Endothelial cell of umbilical vein (primary cell): ENCODE measurements at regions not wholly inside any gene's neighbourhood (a gene's known extent, or its start where the extent isn't known, plus 50 kb on each side); places are given as distances from the start of the nearest gene placed in this dataset.

Experiments used
- BruUV-seq: library from RNA; stranded (reverse); fragments of 400-500 nt; replicated peaks from 2 replicates; lab custom pipeline; 2021; lab: Mats Ljungman, UMichigan
- CTCF ChIA-PET: fragments of 300-600, 350-600 bp; sonication (Branson Sonifier 250); formaldehyde crosslinking; loops from one replicate; lab custom pipeline; 2021; ENCODE audit warnings: antibody characterized with exemption, inconsistent platforms; lab: Charles Lee
- POLR2A ChIA-PET: fragments of 300-600, 350-600 bp; sonication (Branson Sonifier 250); formaldehyde crosslinking; loops from one replicate; lab custom pipeline; 2021; ENCODE audit warnings: antibody characterized with exemption, inconsistent platforms; lab: Charles Lee
- DNase-seq: peaks from one replicate; pipeline ENCODE4 v3.0.0-alpha.2; 2011; ENCODE audit warnings: low read depth, low spot score
- FAIRE-seq: peaks from 2 replicates; lab custom pipeline; 2011; peaks lifted over from hg19 to GRCh38; lab: Jason Lieb, UNC
- H2AFZ ChIP-seq: 2 replicates; pipeline ENCODE4 v1.6.0; 2012; ENCODE audit warnings: low read depth, low read length, control low read depth, inconsistent platforms
- H3K27ac ChIP-seq: 2 replicates; pipeline ENCODE4 v1.5.1; 2011; ENCODE audit warnings: low read depth, mild to moderate bottlenecking, control low read depth, low read length, moderate library complexity; ENCODE audit not compliant: insufficient read depth
- H3K27me3 ChIP-seq, 2 experiments: 2 replicates each; pipeline versions ENCODE4 v1.6.0 to v1.6.1; 2011; ENCODE audit warnings: low read length in 2 of 2, mixed read lengths in 1 of 2; ENCODE audit not compliant: control insufficient read depth in 2 of 2, insufficient read depth in 2 of 2
- H3K36me3 ChIP-seq, 2 experiments: 2 replicates in 1 of 2; 3 replicates in 1 of 2; pipeline ENCODE4 v1.5.1; 2011; ENCODE audit warnings: low read length in 2 of 2, mild to moderate bottlenecking in 1 of 2, moderate library complexity in 1 of 2; ENCODE audit not compliant: control insufficient read depth in 2 of 2, insufficient read depth in 2 of 2; ENCODE audit errors: extremely low read depth in 1 of 2
- H3K4me1 ChIP-seq: 3 replicates; pipeline ENCODE4 v1.5.1; 2011; ENCODE audit warnings: mild to moderate bottlenecking, low read length; ENCODE audit not compliant: control insufficient read depth, insufficient read depth; ENCODE audit errors: extremely low read depth
- H3K4me2 ChIP-seq: 2 replicates; pipeline ENCODE4 v1.6.1; 2011; ENCODE audit warnings: low read length, control low read depth, mixed read lengths; ENCODE audit not compliant: insufficient read depth
- H3K4me3 ChIP-seq, 3 experiments: fragments of 200-600 bp in 1 of 3; sonication (generic), shearing (Covaris generic) in 1 of 3; replicated peaks in 1 of 3; 2 replicates each; pipeline ENCODE4 v1.5.1; 2011 to 2016; ENCODE audit warnings: control low read depth in 3 of 3, low read length in 3 of 3, mild to moderate bottlenecking in 2 of 3, inconsistent platforms in 1 of 3, low read depth in 1 of 3, moderate library complexity in 1 of 3; ENCODE audit not compliant: insufficient read depth in 1 of 3
- H3K79me2 ChIP-seq: 2 replicates; pipeline ENCODE4 v1.6.0; 2012; ENCODE audit warnings: low read length, inconsistent platforms; ENCODE audit not compliant: control insufficient read depth, insufficient read depth
- H3K9ac ChIP-seq: replicated peaks from 2 replicates; pipeline ENCODE3; 2011; ENCODE audit warnings: low read length, control low read depth; ENCODE audit not compliant: insufficient read depth; ENCODE audit errors: extremely low read depth
- H3K9me1 ChIP-seq: replicated peaks from 3 replicates; pipeline ENCODE4 v1.6.0; 2011; ENCODE audit warnings: mild to moderate bottlenecking, low read length; ENCODE audit not compliant: control insufficient read depth, insufficient read depth; ENCODE audit errors: extremely low read depth
- H3K9me3 ChIP-seq: replicated peaks from 2 replicates; pipeline ENCODE4 v1.5.1; 2012; ENCODE audit warnings: low read length, inconsistent platforms; ENCODE audit not compliant: control insufficient read depth, insufficient read depth
- H4K20me1 ChIP-seq: replicated peaks from 2 replicates; pipeline ENCODE3; 2011; ENCODE audit warnings: mild to moderate bottlenecking, low read length; ENCODE audit not compliant: control insufficient read depth, insufficient read depth; ENCODE audit errors: extremely low read depth
- EZH2 ChIP-seq: IDR thresholded peaks from 2 replicates; pipeline ENCODE4 v1.6.1; 2012; ENCODE audit warnings: borderline replicate concordance, low read depth, mild to moderate bottlenecking, moderate library complexity, low read length, inconsistent platforms; ENCODE audit not compliant: severe bottlenecking
- FOS ChIP-seq: IDR thresholded peaks from 2 replicates; pipeline ENCODE4 v1.6.1; 2011; ENCODE audit warnings: mild to moderate bottlenecking, low read length, moderate library complexity, borderline replicate concordance; ENCODE audit not compliant: insufficient read depth
- GATA2 ChIP-seq: IDR thresholded peaks from 2 replicates; pipeline ENCODE4 v1.7.0; 2011; ENCODE audit warnings: low read depth, mild to moderate bottlenecking, moderate library complexity, mixed read lengths, low read length; ENCODE audit not compliant: insufficient read length, insufficient read depth
- JUN ChIP-seq: IDR thresholded peaks from 2 replicates; pipeline ENCODE4 v1.6.1; 2011; ENCODE audit warnings: borderline replicate concordance, low read depth; ENCODE audit not compliant: insufficient read length, insufficient read depth
- MYC ChIP-seq: IDR thresholded peaks from one replicate; pipeline ENCODE4 v1.6.1; 2011; ENCODE audit warnings: mild to moderate bottlenecking, low read depth, low read length
- POLR2A ChIP-seq: IDR thresholded peaks from 2 replicates; pipeline ENCODE4 v1.6.1; 2012; ENCODE audit warnings: low read depth, mild to moderate bottlenecking, control low read depth, low read length
- POLR2AphosphoS5 ChIP-seq: IDR thresholded peaks from 2 replicates; pipeline ENCODE4 v1.6.1; 2012; ENCODE audit warnings: low read depth, mild to moderate bottlenecking, control low read depth, low read length, moderate library complexity; ENCODE audit not compliant: insufficient read depth
- dilution Hi-C: fragments of 300-500 bp; cut with MboI; formaldehyde crosslinking; loops from one replicate; pipeline ENCODE4 v1.15.0; 2019; ENCODE audit warnings: low sequenced_read_pairs; ENCODE audit not compliant: extremely low pct_ligation_motif_present
- intact Hi-C: fragments of 100-400 bp; cut with micrococcal nuclease; formaldehyde crosslinking; loops from one replicate; pipeline ENCODE4 v1.10.0; 2022
- TF ChIP-seq, protein P1 (sequence below), 2 donors: IDR thresholded peaks; 1 replicate in 1 of 2; 2 replicates in 1 of 2; pipeline ENCODE4 v1.5.1; 2011; ENCODE audit warnings: low read length in 2 of 2, mild to moderate bottlenecking in 2 of 2, moderate library complexity in 2 of 2, control low read depth in 1 of 2, inconsistent platforms in 1 of 2, low read depth in 1 of 2; ENCODE audit not compliant: insufficient read depth in 1 of 2; ENCODE audit errors: extremely low read depth in 1 of 2
- TF ChIP-seq, protein P2 (sequence below): IDR thresholded peaks from 2 replicates; pipeline ENCODE4 v1.6.1; 2011; ENCODE audit not compliant: insufficient read depth, insufficient read length

DNA sequence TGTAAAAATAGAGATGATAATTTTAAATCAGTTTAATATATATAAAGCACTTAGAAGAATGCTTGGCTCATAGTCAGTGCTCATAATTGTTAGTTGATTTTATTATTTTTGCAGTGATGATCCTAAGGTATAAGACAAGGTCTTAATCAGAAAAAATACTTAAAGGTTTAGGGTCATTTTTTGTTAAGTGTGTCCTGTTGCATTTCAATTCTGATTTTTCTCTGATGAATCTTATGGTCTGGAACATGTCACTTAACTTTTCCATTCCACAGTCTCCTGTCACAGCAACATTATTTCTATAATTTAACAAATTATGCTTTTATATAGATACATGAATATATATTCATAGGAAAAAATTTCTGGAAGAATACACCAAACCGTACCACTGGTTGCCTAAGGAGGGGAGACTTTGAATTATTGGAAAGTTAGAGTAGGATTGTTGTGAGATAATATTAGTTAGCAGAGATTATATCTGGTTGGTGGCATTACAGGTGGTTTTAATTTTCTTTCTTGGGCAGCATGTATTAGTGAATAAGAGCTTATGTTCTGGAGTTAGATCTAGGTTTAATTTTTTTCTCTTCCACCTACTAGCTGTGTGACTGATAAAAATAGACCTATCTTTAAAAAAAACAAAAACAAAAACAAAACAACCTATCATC, 188.7 kb downstream of the TANC2 start:
- Histone ChIP-seq H3K4me1 (no peaks in the 10 kb centered on the region), H2AFZ (no peak overlapping the region), H3K9me3 (no peaks in the 10 kb centered on the region), H3K36me3 (no peaks in the 10 kb centered on the region), H3K9ac (no peak overlapping the region), H4K20me1 (no peaks in the 10 kb centered on the region), H3K79me2 (no peaks in the 10 kb centered on the region), H3K27ac (no peak overlapping the region), H3K4me3 (no peak overlapping the region), H3K27me3 (no peaks in the 10 kb centered on the region), H3K4me2 (no peak overlapping the region), H3K9me1 (no peaks in the 10 kb centered on the region)
- dilution Hi-C loops = no loop called here
- CTCF ChIA-PET = interaction anchor here (1.1 kb wide), 1 partner anchor 159 kb away, joined by 4 read pairs; no protein-coding TSS in a partner anchor
- DNase-seq = no peak
- no TSS peak for BruUV-seq
- FAIRE-seq = no peak
- no peak for TF ChIP-seq POLR2A
- no peak for TF ChIP-seq EZH2
- TF ChIP-seq JUN = no peak
- TF ChIP-seq, protein P1, sequence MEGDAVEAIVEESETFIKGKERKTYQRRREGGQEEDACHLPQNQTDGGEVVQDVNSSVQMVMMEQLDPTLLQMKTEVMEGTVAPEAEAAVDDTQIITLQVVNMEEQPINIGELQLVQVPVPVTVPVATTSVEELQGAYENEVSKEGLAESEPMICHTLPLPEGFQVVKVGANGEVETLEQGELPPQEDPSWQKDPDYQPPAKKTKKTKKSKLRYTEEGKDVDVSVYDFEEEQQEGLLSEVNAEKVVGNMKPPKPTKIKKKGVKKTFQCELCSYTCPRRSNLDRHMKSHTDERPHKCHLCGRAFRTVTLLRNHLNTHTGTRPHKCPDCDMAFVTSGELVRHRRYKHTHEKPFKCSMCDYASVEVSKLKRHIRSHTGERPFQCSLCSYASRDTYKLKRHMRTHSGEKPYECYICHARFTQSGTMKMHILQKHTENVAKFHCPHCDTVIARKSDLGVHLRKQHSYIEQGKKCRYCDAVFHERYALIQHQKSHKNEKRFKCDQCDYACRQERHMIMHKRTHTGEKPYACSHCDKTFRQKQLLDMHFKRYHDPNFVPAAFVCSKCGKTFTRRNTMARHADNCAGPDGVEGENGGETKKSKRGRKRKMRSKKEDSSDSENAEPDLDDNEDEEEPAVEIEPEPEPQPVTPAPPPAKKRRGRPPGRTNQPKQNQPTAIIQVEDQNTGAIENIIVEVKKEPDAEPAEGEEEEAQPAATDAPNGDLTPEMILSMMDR (IDR thresholded peaks at IDR 0.05; ENCODE audit: extremely low read depth in 1 of 2, insufficient read depth in 1 of 2, low read depth in 1 of 2, low read length in 2 of 2) = no peak
- no peak for TF ChIP-seq GATA2
- TF ChIP-seq FOS = no peak
- no peak for TF ChIP-seq MYC
- TF ChIP-seq POLR2AphosphoS5 = no peak
- TF ChIP-seq, protein P2, sequence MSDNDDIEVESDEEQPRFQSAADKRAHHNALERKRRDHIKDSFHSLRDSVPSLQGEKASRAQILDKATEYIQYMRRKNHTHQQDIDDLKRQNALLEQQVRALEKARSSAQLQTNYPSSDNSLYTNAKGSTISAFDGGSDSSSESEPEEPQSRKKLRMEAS = no peak
- POLR2A ChIA-PET = no interaction called here
- intact Hi-C loops = no loop called here
